ENCODE measurements at regions not wholly inside any gene's neighbourhood (a gene's known extent, or its start where the extent isn't known, plus 50 kb on each side); places are given as distances from the start of the nearest gene placed in this dataset.

GRCh38 chr12:32047357-32048212 is 59.1 kb upstream of the BICD1 start:
- no peak for DNase-seq

- no peak for DNase-seq
These were observed 57.9 kb upstream of the BICD1 start for GRCh38 chr12:32048791-32049190.

- no peak for DNase-seq
These were observed 56.7 kb upstream of the BICD1 start for GRCh38 chr12:32049956-32050355.

- DNase-seq, result no peak
These were observed 55.0 kb upstream of the BICD1 start for GRCh38 chr12:32051511-32052211.

GRCh38 chr12:32052212-32052713 is 54.4 kb upstream of the BICD1 start:
- DNase-seq, result no peak

GRCh38 chr12:32053881-32054624 is 52.6 kb upstream of the BICD1 start:
- no peak for DNase-seq

Measured in GF-D8 (cell line).